ENCODE measurements at regions not wholly inside any gene's neighbourhood (a gene's known extent, or its start where the extent isn't known, plus 50 kb on each side); places are given as distances from the start of the nearest gene placed in this dataset.

- Histone ChIP-seq H3K36me3 (no peaks in the 10 kb centered on the region), H3K4me1 (no peaks in the 10 kb centered on the region), H3K27ac (no peak overlapping the region), H3K4me3 (no peak overlapping the region), H3K27me3 (replicated peaks in 1 of 7) (no peaks in the 10 kb centered on the region), H3K9me3 (peaks cover 0 to 9% (median 5%) of the 10 kb centered on the region in 8 donors)
- no peak for DNase-seq
- intact Hi-C loops (cut with DNase I; ENCODE audit: low total_unique reads): no loop called here
- 87 to 92% (median 90%) methylated on average over 1 of the region's 1 CpG for WGBS, 5 donors
- no peak for TF ChIP-seq POLR2A (IDR thresholded peaks at IDR 0.05)
- TF ChIP-seq CTCF (IDR thresholded peaks at IDR 0.05 in 8 of 11, conservative IDR thresholded peaks at IDR 0.05 in 3 of 11): no peak
- no peak for TF ChIP-seq POLR2AphosphoS5 (IDR thresholded peaks at IDR 0.05)
Observed at GRCh38 chr10:4596951-4597350, 229.1 kb upstream of the AKR1E2 start.

- WGBS, 5 donors: 87 to 94% (median 90%) methylated on average over 4 of the region's 4 CpGs
- Histone ChIP-seq H3K9me3 (no peaks in the 10 kb centered on the region), H3K27ac (no peak overlapping the region), H3K4me3 (no peak overlapping the region), H3K27me3 (replicated peaks in 1 of 7) (no peaks in the 10 kb centered on the region), H3K36me3 (no peaks in the 10 kb centered on the region), H3K4me1 (no peaks in the 10 kb centered on the region)
- no peak for TF ChIP-seq POLR2AphosphoS5 (IDR thresholded peaks at IDR 0.05)
- no peak for TF ChIP-seq CTCF (IDR thresholded peaks at IDR 0.05 in 8 of 11, conservative IDR thresholded peaks at IDR 0.05 in 3 of 11)
- TF ChIP-seq POLR2A (IDR thresholded peaks at IDR 0.05): no peak
- DNase-seq: no peak
- intact Hi-C loops (cut with DNase I; ENCODE audit: low total_unique reads): no loop called here
Observed at GRCh38 chr10:4595719-4596319, 230.2 kb upstream of the AKR1E2 start.

GRCh38 chr10:4590807-4591206 lies 235.2 kb upstream of the AKR1E2 start:
- TF ChIP-seq CTCF (IDR thresholded peaks at IDR 0.05 in 8 of 11, conservative IDR thresholded peaks at IDR 0.05 in 3 of 11) (no peak), POLR2A (IDR thresholded peaks at IDR 0.05) (no peak), POLR2AphosphoS5 (IDR thresholded peaks at IDR 0.05) (no peak)
- H3K27me3 ChIP-seq (replicated peaks in 1 of 7): no peaks in the 10 kb centered on the region
- DNase-seq: no peak
- no peaks in the 10 kb centered on the region for H3K9me3 ChIP-seq
- 90 to 98% (median 92%) methylated on average over 1 of the region's 1 CpG for WGBS, 5 donors
- no peak overlapping the region for H3K4me3 ChIP-seq
- intact Hi-C loops (cut with DNase I; ENCODE audit: low total_unique reads): no loop called here
- no peaks in the 10 kb centered on the region for H3K4me1 ChIP-seq
- H3K36me3 ChIP-seq: no peaks in the 10 kb centered on the region
- H3K27ac ChIP-seq: no peak overlapping the region

GRCh38 chr10:4588824-4589223 lies 237.2 kb upstream of the AKR1E2 start:
- no peak for TF ChIP-seq POLR2A (IDR thresholded peaks at IDR 0.05)
- TF ChIP-seq POLR2AphosphoS5 (IDR thresholded peaks at IDR 0.05): no peak
- no peak for TF ChIP-seq CTCF (IDR thresholded peaks at IDR 0.05 in 8 of 11, conservative IDR thresholded peaks at IDR 0.05 in 3 of 11)
- Histone ChIP-seq H3K27ac (no peak overlapping the region), H3K27me3 (replicated peaks in 1 of 7) (no peaks in the 10 kb centered on the region), H3K36me3 (no peaks in the 10 kb centered on the region), H3K9me3 (no peaks in the 10 kb centered on the region), H3K4me3 (no peak overlapping the region), H3K4me1 (no peaks in the 10 kb centered on the region)
- intact Hi-C loops (cut with DNase I; ENCODE audit: low total_unique reads): no loop called here
- no peak for DNase-seq
- WGBS, 5 donors: 89 to 93% (median 89%) methylated on average over 3 of the region's 3 CpGs
